ENCODE measurements at regions not wholly inside any gene's neighbourhood (a gene's known extent, or its start where the extent isn't known, plus 50 kb on each side); places are given as distances from the start of the nearest gene placed in this dataset.

DNA sequence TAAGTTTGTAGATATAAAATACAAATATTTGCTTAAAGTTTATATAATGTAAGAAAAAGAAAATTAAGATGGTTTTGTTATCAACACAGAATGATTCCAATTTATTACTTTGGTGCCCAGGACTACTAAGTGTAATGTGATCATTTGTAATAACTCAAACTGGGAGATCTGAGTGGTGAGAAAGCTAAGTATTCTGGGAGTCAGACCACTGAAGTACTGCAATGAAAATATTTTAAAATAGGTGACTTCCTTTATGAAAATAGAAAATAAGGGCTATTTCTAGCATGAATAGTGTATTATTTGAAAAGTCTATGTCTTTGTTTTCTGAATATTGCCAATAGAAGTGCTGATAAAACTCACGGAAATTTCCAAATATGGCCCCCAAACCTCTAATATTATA lies 305.6 kb upstream of the MAN1A1 start:
- peaks cover 0 to 5% of the 10 kb centered on the region in 2 experiments for H3K4me1 ChIP-seq (ENCODE audit: control insufficient read depth in 1 of 2, extremely low read depth in 1 of 2, insufficient read depth in 2 of 2, low read length in 2 of 2)

DNA sequence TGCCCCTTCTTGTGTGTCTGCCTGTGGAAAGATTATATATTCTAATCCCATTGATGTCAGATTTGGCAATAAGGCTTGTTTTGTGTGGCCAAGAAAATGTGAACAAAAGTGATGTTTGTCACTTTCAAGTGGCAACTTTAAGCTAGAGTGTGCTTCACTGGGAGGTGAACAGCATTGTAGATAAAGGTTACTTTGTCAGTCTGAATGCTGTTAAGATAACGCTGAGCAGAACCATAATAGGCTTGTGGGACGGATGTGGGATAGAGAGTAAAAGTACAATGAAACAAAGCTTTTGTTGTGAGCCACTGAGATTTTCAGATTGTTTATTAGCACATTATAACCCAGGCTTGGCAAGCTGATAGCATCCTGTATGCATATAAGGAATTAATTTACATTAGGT lies 303.8 kb upstream of the MAN1A1 start:
- H3K27me3 ChIP-seq (replicated peaks in 1 of 2; ENCODE audit: control insufficient read depth in 2 of 2, extremely low read depth in 1 of 2, insufficient read depth in 2 of 2, low read length in 1 of 2), result no peaks in the 10 kb centered on the region
- Mint-ChIP-seq H3K36me3 (no peaks in the 10 kb centered on the region), H3K27ac (no peak overlapping the region), H3K4me3 (no peak overlapping the region), H3K27me3 (no peaks in the 10 kb centered on the region), H3K4me1 (peaks cover 0 to 3% (median 0%) of the 10 kb centered on the region in 3 donors), H3K9me3 (no peaks in the 10 kb centered on the region)
- DNase-seq (no peak), ATAC-seq (replicated peaks in 1 of 4) (peak in 1 of 4 experiments; percentile 29)
- ChIA-PET POLR2A (no interaction called here), CTCF (no interaction called here)
- peaks cover 0 to 5% of the 10 kb centered on the region in 2 experiments for H3K4me1 ChIP-seq (ENCODE audit: control insufficient read depth in 1 of 2, extremely low read depth in 1 of 2, insufficient read depth in 2 of 2, low read length in 2 of 2)
- WGBS (ENCODE audit: insufficient coverage), result no CpG with 5 or more reads among the region's 2 CpGs
- H3K9me3 ChIP-seq, result no peaks in the 10 kb centered on the region
- no peaks in the 10 kb centered on the region for H3K36me3 ChIP-seq (ENCODE audit: control insufficient read depth in 2 of 2, extremely low read depth in 1 of 2, insufficient read depth in 1 of 2, low read length in 1 of 2)
- no peak overlapping the region for H3K4me3 ChIP-seq (ENCODE audit: control insufficient read depth in 1 of 2, extremely low read depth in 1 of 2, low read length in 1 of 2)
- H3K27ac ChIP-seq (ENCODE audit: low read length), result no peak overlapping the region

More for the DNA sequence above, 305.6 kb upstream of the MAN1A1 start:
- POLR2A ChIA-PET, result no interaction called here
- Mint-ChIP-seq H3K27me3 (no peaks in the 10 kb centered on the region), H3K4me3 (no peak overlapping the region), H3K36me3 (no peaks in the 10 kb centered on the region), H3K9me3 (no peaks in the 10 kb centered on the region), H3K4me1 (peaks cover 0 to 3% (median 0%) of the 10 kb centered on the region in 3 donors), H3K27ac (no peak overlapping the region)
- Histone ChIP-seq H3K27me3 (replicated peaks in 1 of 2; ENCODE audit: control insufficient read depth in 2 of 2, extremely low read depth in 1 of 2, insufficient read depth in 2 of 2, low read length in 1 of 2) (no peaks in the 10 kb centered on the region), H3K36me3 (ENCODE audit: control insufficient read depth in 2 of 2, extremely low read depth in 1 of 2, insufficient read depth in 1 of 2, low read length in 1 of 2) (no peaks in the 10 kb centered on the region), H3K9me3 (no peaks in the 10 kb centered on the region), H3K4me3 (ENCODE audit: control insufficient read depth in 1 of 2, extremely low read depth in 1 of 2, low read length in 1 of 2) (no peak overlapping the region), H3K27ac (ENCODE audit: low read length) (no peak overlapping the region)
- CTCF ChIA-PET, result no interaction called here
- ATAC-seq (replicated peaks in 1 of 4), result no peak
- no peak for DNase-seq
- no CpG with 5 or more reads among the region's 1 CpG for WGBS (ENCODE audit: insufficient coverage)

DNA sequence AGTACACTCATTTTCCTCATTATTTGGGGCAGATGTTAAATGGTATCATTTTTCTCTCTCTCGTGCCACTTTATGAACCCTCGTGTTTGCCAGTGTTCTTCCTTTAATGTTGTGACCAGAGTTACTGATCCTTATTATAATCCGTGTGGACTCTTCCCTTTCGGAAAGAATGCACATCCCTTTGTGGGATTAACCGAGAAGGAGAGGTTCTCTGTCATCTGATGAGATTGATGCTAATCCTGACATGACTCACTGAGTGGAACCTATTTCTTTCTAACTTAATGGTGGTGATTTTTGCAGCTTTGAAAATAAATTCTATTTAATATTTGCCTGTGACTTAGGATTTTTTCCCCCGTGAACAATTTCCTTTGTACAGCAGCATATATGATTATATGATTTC lies 300.0 kb upstream of the MAN1A1 start:
- Mint-ChIP-seq H3K36me3 (no peaks in the 10 kb centered on the region), H3K9me3 (no peaks in the 10 kb centered on the region), H3K27me3 (no peaks in the 10 kb centered on the region), H3K27ac (no peak overlapping the region), H3K4me3 (no peak overlapping the region), H3K4me1 (peaks cover 0 to 3% (median 0%) of the 10 kb centered on the region in 3 donors)
- H3K4me1 ChIP-seq (ENCODE audit: control insufficient read depth in 1 of 2, extremely low read depth in 1 of 2, insufficient read depth in 2 of 2, low read length in 2 of 2), result peaks cover 0 to 5% of the 10 kb centered on the region in 2 experiments
- no peak overlapping the region for H3K4me3 ChIP-seq (ENCODE audit: control insufficient read depth in 1 of 2, extremely low read depth in 1 of 2, low read length in 1 of 2)
- no peaks in the 10 kb centered on the region for H3K9me3 ChIP-seq
- no peaks in the 10 kb centered on the region for H3K36me3 ChIP-seq (ENCODE audit: control insufficient read depth in 2 of 2, extremely low read depth in 1 of 2, insufficient read depth in 1 of 2, low read length in 1 of 2)
- H3K27me3 ChIP-seq (replicated peaks in 1 of 2; ENCODE audit: control insufficient read depth in 2 of 2, extremely low read depth in 1 of 2, insufficient read depth in 2 of 2, low read length in 1 of 2), result no peaks in the 10 kb centered on the region
- ChIA-PET POLR2A (no interaction called here), CTCF (no interaction called here)
- no peak overlapping the region for H3K27ac ChIP-seq (ENCODE audit: low read length)
- 93% methylated on average over 2 of the region's 6 CpGs for WGBS (ENCODE audit: insufficient coverage)
- ATAC-seq (replicated peaks in 1 of 4) (no peak), DNase-seq (no peak)

DNA sequence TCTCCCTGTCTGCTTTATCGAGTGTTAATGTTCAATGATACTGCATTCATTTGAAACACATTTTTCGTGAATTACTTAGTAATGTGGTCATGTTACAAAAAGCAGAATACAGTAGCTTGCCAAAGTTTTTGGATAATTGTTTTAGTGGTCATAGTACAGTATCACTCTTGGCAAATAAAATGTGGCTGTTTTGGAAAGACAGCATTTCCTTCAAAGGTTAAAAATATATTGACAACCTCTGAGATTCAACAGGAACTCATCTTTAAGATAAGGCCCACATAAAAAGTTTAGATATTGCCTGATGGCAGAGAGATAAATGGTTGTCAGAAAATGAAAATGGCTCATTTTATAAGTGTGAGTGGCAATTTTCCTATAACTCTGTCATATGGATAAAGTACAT lies 297.7 kb upstream of the MAN1A1 start:
- Histone ChIP-seq H3K36me3 (ENCODE audit: control insufficient read depth in 2 of 2, extremely low read depth in 1 of 2, insufficient read depth in 1 of 2, low read length in 1 of 2) (no peaks in the 10 kb centered on the region), H3K27ac (ENCODE audit: low read length) (no peak overlapping the region), H3K4me3 (ENCODE audit: control insufficient read depth in 1 of 2, extremely low read depth in 1 of 2, low read length in 1 of 2) (no peak overlapping the region), H3K4me1 (ENCODE audit: control insufficient read depth in 1 of 2, extremely low read depth in 1 of 2, insufficient read depth in 2 of 2, low read length in 2 of 2) (peaks cover 0 to under 1% of the 10 kb centered on the region in 2 experiments), H3K9me3 (no peaks in the 10 kb centered on the region), H3K27me3 (replicated peaks in 1 of 2; ENCODE audit: control insufficient read depth in 2 of 2, extremely low read depth in 1 of 2, insufficient read depth in 2 of 2, low read length in 1 of 2) (no peaks in the 10 kb centered on the region)
- no peak for DNase-seq
- POLR2A ChIA-PET, result no interaction called here
- Mint-ChIP-seq H3K9me3 (no peaks in the 10 kb centered on the region), H3K4me3 (no peak overlapping the region), H3K27ac (no peak overlapping the region), H3K27me3 (no peaks in the 10 kb centered on the region), H3K4me1 (no peaks in the 10 kb centered on the region), H3K36me3 (no peaks in the 10 kb centered on the region)
- no peak for ATAC-seq (replicated peaks in 1 of 4)
- CTCF ChIA-PET, result interaction anchor here in 1 of 2 donors (0.7 kb wide), 1 partner anchor 12 kb away, joined by 4 read pairs; no protein-coding TSS in a partner anchor
- WGBS (ENCODE audit: insufficient coverage), result no CpG with 5 or more reads among the region's 2 CpGs

DNA sequence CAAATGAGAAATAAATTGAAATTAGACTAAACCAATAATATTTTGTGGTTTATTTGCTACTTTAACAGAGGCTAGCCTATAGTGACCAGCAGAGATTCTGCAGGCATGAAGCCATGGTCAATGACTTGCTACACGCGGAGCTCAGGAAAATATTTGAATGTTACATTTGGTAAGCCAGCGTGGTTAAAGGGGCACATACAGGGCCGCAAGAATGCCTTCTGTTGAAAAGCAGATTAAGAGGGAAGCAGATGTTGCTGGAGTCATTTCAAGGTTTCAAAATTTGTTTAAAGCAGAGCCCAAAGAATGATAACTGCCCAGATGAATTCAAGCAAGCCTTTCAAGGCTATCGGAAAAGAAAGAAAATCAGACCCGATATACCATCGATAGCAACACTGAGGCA lies 294.3 kb upstream of the MAN1A1 start:
- CTCF ChIA-PET, result no interaction called here

DNA sequence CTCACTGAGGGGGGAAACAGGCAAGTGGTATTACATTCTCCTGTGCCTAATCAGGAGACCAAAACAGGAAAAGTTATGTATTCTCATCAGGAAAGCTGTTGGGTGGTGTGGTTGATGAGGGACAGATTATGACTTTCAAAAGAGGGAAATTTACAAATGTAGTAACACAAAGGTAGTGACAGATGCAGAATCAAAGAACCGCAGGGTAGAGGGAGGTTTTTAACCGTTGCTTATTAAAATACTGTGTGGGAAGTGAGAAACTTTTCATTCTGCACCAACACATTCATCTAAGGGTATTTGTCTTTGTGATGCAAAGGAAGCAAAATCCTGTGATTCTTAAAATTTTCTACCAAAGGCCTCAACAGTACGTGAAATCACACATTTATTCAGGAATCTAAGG lies 288.2 kb upstream of the MAN1A1 start:
- DNase-seq, result no peak
- CTCF ChIA-PET, result no interaction called here
- H3K4me1 Mint-ChIP-seq, result no peaks in the 10 kb centered on the region
- Histone ChIP-seq H3K4me1 (ENCODE audit: control insufficient read depth in 1 of 2, extremely low read depth in 1 of 2, insufficient read depth in 2 of 2, low read length in 2 of 2) (no peaks in the 10 kb centered on the region), H3K9me3 (no peaks in the 10 kb centered on the region), H3K27me3 (replicated peaks in 1 of 2; ENCODE audit: control insufficient read depth in 2 of 2, extremely low read depth in 1 of 2, insufficient read depth in 2 of 2, low read length in 1 of 2) (no peaks in the 10 kb centered on the region), H3K27ac (ENCODE audit: low read length) (no peak overlapping the region), H3K36me3 (ENCODE audit: control insufficient read depth in 2 of 2, extremely low read depth in 1 of 2, insufficient read depth in 1 of 2, low read length in 1 of 2) (no peaks in the 10 kb centered on the region), H3K4me3 (ENCODE audit: control insufficient read depth in 1 of 2, extremely low read depth in 1 of 2, low read length in 1 of 2) (no peak overlapping the region)
- POLR2A ChIA-PET, result no interaction called here
- WGBS (ENCODE audit: insufficient coverage), result no CpG with 5 or more reads among the region's 3 CpGs
- H3K9me3 Mint-ChIP-seq, result peaks cover 0 to 5% (median 0%) of the 10 kb centered on the region in 3 donors
- H3K4me3 Mint-ChIP-seq, result no peak overlapping the region
- no peaks in the 10 kb centered on the region for H3K36me3 Mint-ChIP-seq
- H3K27ac Mint-ChIP-seq, result no peak overlapping the region
- H3K27me3 Mint-ChIP-seq, result no peaks in the 10 kb centered on the region
- ATAC-seq (replicated peaks in 1 of 4), result no peak

More for the DNA sequence above, 294.3 kb upstream of the MAN1A1 start:
- Histone ChIP-seq H3K4me3 (ENCODE audit: control insufficient read depth in 1 of 2, extremely low read depth in 1 of 2, low read length in 1 of 2) (no peak overlapping the region), H3K9me3 (no peaks in the 10 kb centered on the region), H3K27me3 (replicated peaks in 1 of 2; ENCODE audit: control insufficient read depth in 2 of 2, extremely low read depth in 1 of 2, insufficient read depth in 2 of 2, low read length in 1 of 2) (no peaks in the 10 kb centered on the region), H3K27ac (ENCODE audit: low read length) (no peak overlapping the region), H3K36me3 (ENCODE audit: control insufficient read depth in 2 of 2, extremely low read depth in 1 of 2, insufficient read depth in 1 of 2, low read length in 1 of 2) (no peaks in the 10 kb centered on the region), H3K4me1 (ENCODE audit: control insufficient read depth in 1 of 2, extremely low read depth in 1 of 2, insufficient read depth in 2 of 2, low read length in 2 of 2) (no peaks in the 10 kb centered on the region)
- H3K27me3 Mint-ChIP-seq, result no peaks in the 10 kb centered on the region
- DNase-seq (no peak), ATAC-seq (replicated peaks in 1 of 4) (no peak)
- WGBS (ENCODE audit: insufficient coverage), result 74% methylated on average over 7 of the region's 7 CpGs
- POLR2A ChIA-PET, result no interaction called here
- no peak overlapping the region for H3K4me3 Mint-ChIP-seq
- H3K36me3 Mint-ChIP-seq, result no peaks in the 10 kb centered on the region
- no peak overlapping the region for H3K27ac Mint-ChIP-seq
- no peaks in the 10 kb centered on the region for H3K4me1 Mint-ChIP-seq
- H3K9me3 Mint-ChIP-seq, result no peaks in the 10 kb centered on the region

DNA sequence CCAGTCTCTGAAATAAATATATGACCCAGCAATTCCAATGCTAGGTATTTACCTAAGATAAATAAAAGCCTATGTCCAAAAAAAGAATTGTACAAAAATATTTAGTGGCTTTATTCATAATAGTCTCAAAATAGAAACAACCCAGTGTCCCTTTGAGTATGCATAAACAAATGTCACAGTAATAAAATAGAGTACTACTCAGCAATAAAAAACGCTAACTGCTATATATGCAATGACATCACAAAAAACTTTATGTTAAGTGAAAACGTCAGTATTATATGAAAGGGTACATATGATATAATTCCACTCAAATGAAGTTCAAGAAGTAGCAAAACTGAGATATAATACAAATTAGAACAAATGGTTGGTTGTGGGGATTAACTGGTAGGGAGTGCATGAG lies 286.5 kb upstream of the MAN1A1 start:
- WGBS (ENCODE audit: insufficient coverage), result no CpG with 5 or more reads among the region's 2 CpGs

More for the DNA sequence above, 286.5 kb upstream of the MAN1A1 start:
- no peaks in the 10 kb centered on the region for H3K27me3 Mint-ChIP-seq
- no peaks in the 10 kb centered on the region for H3K27me3 ChIP-seq (replicated peaks in 1 of 2; ENCODE audit: control insufficient read depth in 2 of 2, extremely low read depth in 1 of 2, insufficient read depth in 2 of 2, low read length in 1 of 2)
- H3K9me3 Mint-ChIP-seq, result peaks cover 0 to 5% (median 0%) of the 10 kb centered on the region in 3 donors
- H3K4me1 Mint-ChIP-seq, result no peaks in the 10 kb centered on the region
- H3K27ac ChIP-seq (ENCODE audit: low read length), result no peak overlapping the region
- ChIA-PET CTCF (no interaction called here), POLR2A (no interaction called here)
- H3K36me3 Mint-ChIP-seq, result no peaks in the 10 kb centered on the region
- no peaks in the 10 kb centered on the region for H3K36me3 ChIP-seq (ENCODE audit: control insufficient read depth in 2 of 2, extremely low read depth in 1 of 2, insufficient read depth in 1 of 2, low read length in 1 of 2)
- H3K4me3 Mint-ChIP-seq, result no peak overlapping the region
- no peak for DNase-seq
- no peaks in the 10 kb centered on the region for H3K9me3 ChIP-seq
- no peak overlapping the region for H3K4me3 ChIP-seq (ENCODE audit: control insufficient read depth in 1 of 2, extremely low read depth in 1 of 2, low read length in 1 of 2)
- no peak overlapping the region for H3K27ac Mint-ChIP-seq
- H3K4me1 ChIP-seq (ENCODE audit: control insufficient read depth in 1 of 2, extremely low read depth in 1 of 2, insufficient read depth in 2 of 2, low read length in 2 of 2), result no peaks in the 10 kb centered on the region
- ATAC-seq (replicated peaks in 1 of 4), result no peak
